HEK293 (cell line): ENCODE measurements at regions not wholly inside any gene's neighbourhood (a gene's known extent, or its start where the extent isn't known, plus 50 kb on each side); places are given as distances from the start of the nearest gene placed in this dataset.

Experiments used
- CTCF ChIA-PET: fragments of 350-600 bp; formaldehyde crosslinking; extraction: SDS; loops from one replicate; lab custom pipeline; 2021; ENCODE audit warnings: antibody characterized with exemption; lab: Yijun Ruan, JAX
- POLR2A ChIA-PET: fragments of 300-600 bp; formaldehyde crosslinking; extraction: SDS; loops from one replicate; lab custom pipeline; 2020; ENCODE audit warnings: antibody characterized with exemption, inconsistent platforms; lab: Yijun Ruan, JAX
- H3K27ac ChIP-seq: fragments of 200-500 bp; sonication (Bioruptor generic); 2 replicates; pipeline ENCODE4 v1.5.1; 2014; ENCODE audit warnings: low read depth, low read length, control low read depth, inconsistent platforms; ENCODE audit errors: extremely low read depth
- H3K36me3 ChIP-seq, 2 experiments: fragments of 200-500 bp in 1 of 2; sonication (Bioruptor generic) in 1 of 2; 1 replicate in 1 of 2; 2 replicates in 1 of 2; pipeline ENCODE4 v1.5.1; 2014 to 2017; ENCODE audit warnings: inconsistent platforms in 2 of 2, low read length in 2 of 2; ENCODE audit not compliant: control insufficient read depth in 2 of 2, insufficient read depth in 1 of 2
- H3K4me1 ChIP-seq: fragments of 200-500 bp; sonication (Bioruptor generic); 2 replicates; pipeline ENCODE4 v1.5.1; 2014; ENCODE audit warnings: mild to moderate bottlenecking, low read length, inconsistent platforms; ENCODE audit not compliant: control insufficient read depth, insufficient read depth
- H3K4me3 ChIP-seq: 2 replicates; pipeline ENCODE4 v1.5.1; 2011; ENCODE audit warnings: low read depth, mild to moderate bottlenecking, control low read depth, low read length, moderate library complexity
- H3K9me3 ChIP-seq: fragments of 200-500 bp; sonication (Bioruptor generic); 2 replicates; pipeline ENCODE4 v1.5.1; 2014; ENCODE audit warnings: low read depth, low read length, inconsistent platforms; ENCODE audit not compliant: control insufficient read depth, insufficient read depth
- HOXD13 ChIP-seq: sonication (generic); formaldehyde crosslinking; IDR thresholded peaks from 2 replicates; pipeline ENCODE4 v1.8.0; 2022; ENCODE audit warnings: missing genetic modification reagents, borderline replicate concordance
- KLF9 ChIP-seq: fragments of 450-650 bp; formaldehyde crosslinking; IDR thresholded peaks from 2 replicates; pipeline ENCODE4 v1.5.1; 2016; ENCODE audit warnings: missing biosample characterization, missing genetic modification characterization, low read depth
- REPIN1 ChIP-seq: fragments of 450-650 bp; formaldehyde crosslinking; IDR thresholded peaks from 2 replicates; pipeline ENCODE4 v1.5.1; 2017; ENCODE audit warnings: missing biosample characterization, missing genetic modification characterization, low read depth
- SETDB1 ChIP-seq: IDR thresholded peaks from one replicate; pipeline ENCODE4 v1.6.1; 2017; ENCODE audit warnings: mild to moderate bottlenecking, low read length, moderate library complexity, mixed read lengths; ENCODE audit not compliant: insufficient read length
- TCF7L2 ChIP-seq: IDR thresholded peaks from 2 replicates; pipeline ENCODE4 v1.6.1; 2011; ENCODE audit warnings: low read depth, mild to moderate bottlenecking, inconsistent platforms, low read length, moderate library complexity, borderline replicate concordance
- YY1 ChIP-seq: fragments of 450-650 bp; formaldehyde crosslinking; IDR thresholded peaks from 2 replicates; pipeline ENCODE4 v1.5.1; 2018; ENCODE audit warnings: missing biosample characterization, missing genetic modification characterization
- ZFP41 ChIP-seq: fragments of 450-650 bp; formaldehyde crosslinking; IDR thresholded peaks from 2 replicates; pipeline ENCODE4 v1.5.1; 2016; ENCODE audit warnings: missing biosample characterization, missing genetic modification characterization, borderline replicate concordance
- ZNF114 ChIP-seq: fragments of 450-650 bp; formaldehyde crosslinking; IDR thresholded peaks from 2 replicates; pipeline ENCODE4 v1.5.0; 2017; ENCODE audit warnings: missing biosample characterization, missing genetic modification characterization
- ZNF174 ChIP-seq: fragments of 450-650 bp; formaldehyde crosslinking; IDR thresholded peaks from 2 replicates; pipeline ENCODE4 v1.5.0; 2017; ENCODE audit warnings: missing biosample characterization, mild to moderate bottlenecking, missing genetic modification characterization
- ZNF175 ChIP-seq: fragments of 450-650 bp; formaldehyde crosslinking; IDR thresholded peaks from 2 replicates; pipeline ENCODE4 v1.5.1; 2016; ENCODE audit warnings: missing biosample characterization, missing genetic modification characterization
- ZNF274 ChIP-seq, 2 experiments: fragments of 200-500 bp in 1 of 2; fragments of 450-650 bp in 1 of 2; sonication (Bioruptor generic) in 1 of 2; formaldehyde crosslinking in 1 of 2; IDR thresholded peaks; 2 replicates each; pipeline versions ENCODE4 v1.5.1 to v1.6.1; 2014 to 2016; ENCODE audit warnings: borderline replicate concordance in 1 of 2, inconsistent platforms in 1 of 2, low read length in 1 of 2, missing biosample characterization in 1 of 2, missing genetic modification characterization in 1 of 2
- ZNF280C ChIP-seq: fragments of 450-650 bp; formaldehyde crosslinking; IDR thresholded peaks from 2 replicates; pipeline ENCODE4 v1.5.1; 2016; ENCODE audit warnings: missing biosample characterization, missing genetic modification characterization
- ZNF302 ChIP-seq: fragments of 450-650 bp; formaldehyde crosslinking; IDR thresholded peaks from 2 replicates; pipeline ENCODE4 v1.5.1; 2016; ENCODE audit warnings: missing biosample characterization, missing genetic modification characterization, low read depth
- ZNF366 ChIP-seq: fragments of 450-650 bp; formaldehyde crosslinking; conservative IDR thresholded peaks from 2 replicates; pipeline ENCODE4 v1.5.1; 2016; ENCODE audit warnings: missing biosample characterization, missing genetic modification characterization
- ZNF501 ChIP-seq: fragments of 450-650 bp; formaldehyde crosslinking; IDR thresholded peaks from 2 replicates; pipeline ENCODE4 v1.5.1; 2016; ENCODE audit warnings: missing biosample characterization, missing genetic modification characterization
- ZNF513 ChIP-seq: fragments of 450-650 bp; IDR thresholded peaks from 2 replicates; pipeline ENCODE4 v1.5.1; 2018; ENCODE audit warnings: missing biosample characterization, missing genetic modification characterization
- ZNF610 ChIP-seq: fragments of 450-650 bp; formaldehyde crosslinking; IDR thresholded peaks from 2 replicates; pipeline ENCODE4 v1.5.1; 2016; ENCODE audit warnings: missing biosample characterization, missing genetic modification characterization, borderline replicate concordance
- ZNF707 ChIP-seq: fragments of 450-650 bp; formaldehyde crosslinking; IDR thresholded peaks from 2 replicates; pipeline ENCODE4 v1.5.1; 2016; ENCODE audit warnings: missing biosample characterization, missing genetic modification characterization
- ZNF776 ChIP-seq: fragments of 450-650 bp; formaldehyde crosslinking; IDR thresholded peaks from 2 replicates; pipeline ENCODE4 v1.5.0; 2017; ENCODE audit warnings: missing biosample characterization, missing genetic modification characterization, borderline replicate concordance
- ZNF785 ChIP-seq: fragments of 450-650 bp; formaldehyde crosslinking; IDR thresholded peaks from 2 replicates; pipeline ENCODE4 v1.5.1; 2016; ENCODE audit warnings: missing biosample characterization, missing genetic modification characterization
- TF ChIP-seq, protein P1 (sequence below): fragments of 450-650 bp; formaldehyde crosslinking; IDR thresholded peaks from 2 replicates; pipeline ENCODE4 v1.5.1; 2016; ENCODE audit warnings: missing biosample characterization, missing genetic modification characterization

GRCh38 chr2:2524348-2524941, 193.4 kb upstream of the MYT1L start (continued):
- TF ChIP-seq ZNF280C (no peak), ZNF513 (tag by site-specific recombination) (no peak), ZNF366 (tag by site-specific recombination) (no peak)
- TF ChIP-seq, protein P1, sequence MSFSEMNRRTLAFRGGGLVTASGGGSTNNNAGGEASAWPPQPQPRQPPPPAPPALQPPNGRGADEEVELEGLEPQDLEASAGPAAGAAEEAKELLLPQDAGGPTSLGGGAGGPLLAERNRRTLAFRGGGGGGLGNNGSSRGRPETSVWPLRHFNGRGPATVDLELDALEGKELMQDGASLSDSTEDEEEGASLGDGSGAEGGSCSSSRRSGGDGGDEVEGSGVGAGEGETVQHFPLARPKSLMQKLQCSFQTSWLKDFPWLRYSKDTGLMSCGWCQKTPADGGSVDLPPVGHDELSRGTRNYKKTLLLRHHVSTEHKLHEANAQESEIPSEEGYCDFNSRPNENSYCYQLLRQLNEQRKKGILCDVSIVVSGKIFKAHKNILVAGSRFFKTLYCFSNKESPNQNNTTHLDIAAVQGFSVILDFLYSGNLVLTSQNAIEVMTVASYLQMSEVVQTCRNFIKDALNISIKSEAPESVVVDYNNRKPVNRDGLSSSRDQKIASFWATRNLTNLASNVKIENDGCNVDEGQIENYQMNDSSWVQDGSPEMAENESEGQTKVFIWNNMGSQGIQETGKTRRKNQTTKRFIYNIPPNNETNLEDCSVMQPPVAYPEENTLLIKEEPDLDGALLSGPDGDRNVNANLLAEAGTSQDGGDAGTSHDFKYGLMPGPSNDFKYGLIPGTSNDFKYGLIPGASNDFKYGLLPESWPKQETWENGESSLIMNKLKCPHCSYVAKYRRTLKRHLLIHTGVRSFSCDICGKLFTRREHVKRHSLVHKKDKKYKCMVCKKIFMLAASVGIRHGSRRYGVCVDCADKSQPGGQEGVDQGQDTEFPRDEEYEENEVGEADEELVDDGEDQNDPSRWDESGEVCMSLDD (tag by site-specific recombination) = no peak

DNA sequence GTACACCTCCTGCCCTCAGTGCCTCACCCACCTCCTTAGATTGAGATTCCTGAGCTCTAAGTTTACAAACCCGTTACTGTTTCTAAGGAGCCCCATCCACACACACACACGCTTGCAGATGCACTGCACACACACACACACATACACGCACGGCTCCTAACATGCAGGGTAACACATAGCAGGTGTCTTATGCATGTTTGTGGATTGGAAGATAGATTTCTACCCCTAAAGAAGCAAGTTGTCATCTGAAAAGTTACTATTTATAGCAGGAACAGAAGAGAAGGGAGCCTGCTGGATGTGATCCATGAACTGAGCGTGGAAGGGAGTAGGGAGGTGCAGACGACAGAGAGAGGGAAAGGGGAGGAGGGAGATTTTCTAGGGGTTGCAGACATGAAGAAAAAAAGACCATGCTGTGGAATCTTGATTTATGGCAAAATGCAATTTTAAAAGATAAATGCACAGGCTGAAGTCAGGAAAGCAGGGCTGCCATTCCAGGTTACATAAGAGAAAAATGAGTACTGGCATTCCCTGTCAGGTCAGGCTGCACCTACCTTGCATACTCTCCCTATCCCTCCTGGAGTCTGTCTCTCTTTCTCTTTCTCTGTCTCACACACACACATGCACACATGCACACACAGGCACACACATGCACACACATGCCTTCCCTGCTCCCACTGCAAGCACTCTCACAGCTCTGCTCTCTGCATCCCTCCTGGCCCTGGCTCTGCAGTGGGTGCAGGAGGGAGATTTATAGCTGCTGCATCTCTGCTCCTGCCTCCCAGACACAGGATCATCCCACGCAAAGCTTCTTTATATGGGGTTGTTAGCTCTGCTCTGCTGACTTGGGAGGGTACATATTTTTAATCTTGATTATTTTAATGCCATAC, 192.6 kb upstream of the MYT1L start:
- ChIA-PET POLR2A (no interaction called here), CTCF (no interaction called here)
- no peaks in the 10 kb centered on the region for H3K36me3 ChIP-seq
- H3K27ac ChIP-seq = no peak overlapping the region
- H3K4me3 ChIP-seq = no peak overlapping the region
- H3K4me1 ChIP-seq = no peaks in the 10 kb centered on the region
- no peaks in the 10 kb centered on the region for H3K9me3 ChIP-seq
- TF ChIP-seq ZNF501 = no peak
- TF ChIP-seq ZNF274 (IDR thresholded peaks at IDR 0.05; ENCODE audit: low read length) = no peak
- TF ChIP-seq ZNF274 (tag by site-specific recombination; IDR thresholded peaks at IDR 0.05; ENCODE audit: borderline replicate concordance) = no peak
- TF ChIP-seq ZNF302 (tag by site-specific recombination) = no peak
- TF ChIP-seq ZFP41 (tag by site-specific recombination) = no peak
- TF ChIP-seq ZNF707 = no peak
- TF ChIP-seq TCF7L2 = no peak
- TF ChIP-seq ZNF785 = no peak
- no peak for TF ChIP-seq YY1
- TF ChIP-seq ZNF174 (tag by site-specific recombination) = no peak
- TF ChIP-seq ZNF610 (tag by site-specific recombination) = no peak
- no peak for TF ChIP-seq SETDB1
- no peak for TF ChIP-seq KLF9 (tag by site-specific recombination)
- TF ChIP-seq ZNF175 (tag by site-specific recombination) = no peak
- no peak for TF ChIP-seq REPIN1 (tag by site-specific recombination)
- TF ChIP-seq HOXD13 (CRISPR knock-in tag) = no peak
- TF ChIP-seq ZNF776 = no peak
- TF ChIP-seq ZNF114 = no peak
